Liver (tissue), 3 donors: ENCODE measurements at regions not wholly inside any gene's neighbourhood (a gene's known extent, or its start where the extent isn't known, plus 50 kb on each side); places are given as distances from the start of the nearest gene placed in this dataset.
"Not testable (repeated sequence)": the region's sequence is repeated elsewhere in the genome, so short reads cannot be mapped to it uniquely, and the experiment has no call there.

Experiments used
- CTCF ChIP-seq: fragments of 150-350 bp; IDR thresholded peaks from 2 replicates; pipeline ENCODE4 v1.5.1; 2017; ENCODE audit warnings: improper control_type of control experiment, low read depth, low read length; ENCODE audit not compliant: missing input control
- EGR1 ChIP-seq, 2 donors: IDR thresholded peaks; 2 replicates each; pipeline ENCODE4 v1.6.1; 2016 to 2018; ENCODE audit warnings: antibody characterized with exemption in 2 of 2, low read depth in 2 of 2
- JUND ChIP-seq, 2 donors: IDR thresholded peaks; 2 replicates each; pipeline ENCODE4 v1.6.1; 2016; ENCODE audit warnings: antibody characterized with exemption in 2 of 2
- MAX ChIP-seq: IDR thresholded peaks from 2 replicates; pipeline ENCODE4 v1.6.1; 2016; ENCODE audit warnings: antibody characterized with exemption
- SP1 ChIP-seq: IDR thresholded peaks from 2 replicates; pipeline ENCODE4 v1.6.1; 2018; ENCODE audit warnings: antibody characterized with exemption, mild to moderate bottlenecking
- TAF1 ChIP-seq: conservative IDR thresholded peaks from 2 replicates; pipeline ENCODE4 v1.6.1; 2016; ENCODE audit warnings: antibody characterized with exemption, mild to moderate bottlenecking
- YY1 ChIP-seq: IDR thresholded peaks from 2 replicates; pipeline ENCODE4 v1.6.1; 2016; ENCODE audit warnings: antibody characterized with exemption, mild to moderate bottlenecking
- ZBTB33 ChIP-seq: IDR thresholded peaks from 2 replicates; pipeline ENCODE4 v1.6.1; 2016; ENCODE audit warnings: antibody characterized with exemption
- TF ChIP-seq, protein P1 (sequence below): IDR thresholded peaks from 2 replicates; pipeline ENCODE4 v1.6.1; 2016; ENCODE audit warnings: antibody characterized with exemption, mild to moderate bottlenecking
- donor health status: healthy.
- donor health status: healthy.

DNA sequence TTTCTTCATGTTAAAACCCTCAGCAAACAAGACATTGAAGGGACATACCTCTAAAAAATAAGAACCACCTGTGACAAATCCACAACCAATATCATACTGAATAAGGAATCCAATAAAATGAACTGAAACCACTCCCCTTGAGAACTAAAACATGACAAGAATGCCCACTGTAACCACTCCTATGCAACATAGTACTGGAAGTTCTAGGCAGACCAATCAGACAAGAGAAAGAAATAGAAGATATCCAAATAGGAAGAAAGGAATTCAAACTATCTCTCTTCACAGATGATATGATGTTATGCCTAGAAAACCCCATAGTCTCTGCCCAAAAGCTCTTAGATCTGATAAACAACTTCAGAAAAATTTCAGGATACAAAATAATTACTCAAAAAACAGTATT, 887.7 kb upstream of the CDH18 start:
- TF ChIP-seq CTCF; ZBTB33; SP1; MAX; JUND (IDR thresholded peaks at IDR 0.05); EGR1 (IDR thresholded peaks at IDR 0.05; ENCODE audit: low read depth in 2 of 2); TAF1; YY1: not testable (repeated sequence)
- TF ChIP-seq, protein P1, sequence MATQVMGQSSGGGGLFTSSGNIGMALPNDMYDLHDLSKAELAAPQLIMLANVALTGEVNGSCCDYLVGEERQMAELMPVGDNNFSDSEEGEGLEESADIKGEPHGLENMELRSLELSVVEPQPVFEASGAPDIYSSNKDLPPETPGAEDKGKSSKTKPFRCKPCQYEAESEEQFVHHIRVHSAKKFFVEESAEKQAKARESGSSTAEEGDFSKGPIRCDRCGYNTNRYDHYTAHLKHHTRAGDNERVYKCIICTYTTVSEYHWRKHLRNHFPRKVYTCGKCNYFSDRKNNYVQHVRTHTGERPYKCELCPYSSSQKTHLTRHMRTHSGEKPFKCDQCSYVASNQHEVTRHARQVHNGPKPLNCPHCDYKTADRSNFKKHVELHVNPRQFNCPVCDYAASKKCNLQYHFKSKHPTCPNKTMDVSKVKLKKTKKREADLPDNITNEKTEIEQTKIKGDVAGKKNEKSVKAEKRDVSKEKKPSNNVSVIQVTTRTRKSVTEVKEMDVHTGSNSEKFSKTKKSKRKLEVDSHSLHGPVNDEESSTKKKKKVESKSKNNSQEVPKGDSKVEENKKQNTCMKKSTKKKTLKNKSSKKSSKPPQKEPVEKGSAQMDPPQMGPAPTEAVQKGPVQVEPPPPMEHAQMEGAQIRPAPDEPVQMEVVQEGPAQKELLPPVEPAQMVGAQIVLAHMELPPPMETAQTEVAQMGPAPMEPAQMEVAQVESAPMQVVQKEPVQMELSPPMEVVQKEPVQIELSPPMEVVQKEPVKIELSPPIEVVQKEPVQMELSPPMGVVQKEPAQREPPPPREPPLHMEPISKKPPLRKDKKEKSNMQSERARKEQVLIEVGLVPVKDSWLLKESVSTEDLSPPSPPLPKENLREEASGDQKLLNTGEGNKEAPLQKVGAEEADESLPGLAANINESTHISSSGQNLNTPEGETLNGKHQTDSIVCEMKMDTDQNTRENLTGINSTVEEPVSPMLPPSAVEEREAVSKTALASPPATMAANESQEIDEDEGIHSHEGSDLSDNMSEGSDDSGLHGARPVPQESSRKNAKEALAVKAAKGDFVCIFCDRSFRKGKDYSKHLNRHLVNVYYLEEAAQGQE, result not testable (repeated sequence)
